Loucy (cell line): ENCODE measurements at regions not wholly inside any gene's neighbourhood (a gene's known extent, or its start where the extent isn't known, plus 50 kb on each side); places are given as distances from the start of the nearest gene placed in this dataset.
"Not testable (repeated sequence)": the region's sequence is repeated elsewhere in the genome, so short reads cannot be mapped to it uniquely, and the experiment has no call there.

Experiments used
- H2AFZ ChIP-seq: fragments of 200-600 bp; sonication (generic); 2 replicates; pipeline ENCODE4 v1.6.0; 2016; ENCODE audit warnings: antibody characterized with exemption, mild to moderate bottlenecking, low read length, moderate library complexity
- H3F3A ChIP-seq: fragments of 200-600 bp; 2 replicates; pipeline ENCODE4 v1.6.0; 2016; ENCODE audit warnings: antibody characterized with exemption, low read depth, mild to moderate bottlenecking
- H3K27me3 ChIP-seq: fragments of 200-600 bp; sonication (generic); 2 replicates; pipeline ENCODE4 v1.6.1; 2014; ENCODE audit warnings: low read length, mild to moderate bottlenecking; ENCODE audit not compliant: insufficient read depth, poor library complexity, severe bottlenecking
- H3K36me3 ChIP-seq: fragments of 200-600 bp; sonication (generic); 2 replicates; pipeline ENCODE4 v1.6.1; 2016; ENCODE audit warnings: low read length; ENCODE audit not compliant: insufficient read depth
- H3K4me1 ChIP-seq: fragments of 200-600 bp; sonication (generic); 2 replicates; pipeline ENCODE4 v1.5.1; 2014; ENCODE audit warnings: low read length, mild to moderate bottlenecking; ENCODE audit not compliant: insufficient read depth, poor library complexity, severe bottlenecking
- H3K4me2 ChIP-seq: fragments of 200-600 bp; sonication (generic); 2 replicates; pipeline ENCODE4 v1.6.0; 2014; ENCODE audit warnings: antibody characterized with exemption, low read length, low read depth, mild to moderate bottlenecking; ENCODE audit not compliant: poor library complexity, severe bottlenecking
- H3K4me3 ChIP-seq: fragments of 200-600 bp; sonication (generic); 2 replicates; pipeline ENCODE4 v1.5.1; 2014; ENCODE audit warnings: low read length, mild to moderate bottlenecking, mixed read lengths; ENCODE audit not compliant: poor library complexity, severe bottlenecking
- H3K79me2 ChIP-seq: fragments of 200-600 bp; sonication (generic); 2 replicates; pipeline ENCODE4 v1.6.1; 2014; ENCODE audit warnings: low read length; ENCODE audit not compliant: insufficient read depth
- H3K9ac ChIP-seq: fragments of 200-600 bp; sonication (generic); 2 replicates; pipeline ENCODE4 v1.6.0; 2014; ENCODE audit warnings: mild to moderate bottlenecking, low read depth, low read length, moderate library complexity; ENCODE audit not compliant: poor library complexity, severe bottlenecking
- H3K9me2 ChIP-seq: fragments of 200-600 bp; sonication (generic); replicated peaks from 2 replicates; pipeline ENCODE4 v1.6.1; 2016; ENCODE audit warnings: low read depth, low read length, mixed read lengths
- H3K9me3 ChIP-seq: fragments of 200-600 bp; sonication (generic); 2 replicates; pipeline ENCODE4 v1.6.1; 2014; ENCODE audit warnings: mild to moderate bottlenecking, antibody characterized with exemption, low read length, low read depth; ENCODE audit not compliant: insufficient read depth
- H4K20me1 ChIP-seq: fragments of 200-600 bp; sonication (generic); 2 replicates; pipeline ENCODE4 v1.6.0; 2014; ENCODE audit warnings: antibody characterized with exemption, low read length, mild to moderate bottlenecking; ENCODE audit not compliant: insufficient read depth, poor library complexity, severe bottlenecking
- EZH2phosphoT487 ChIP-seq: fragments of 200-600 bp; IDR thresholded peaks from 2 replicates; pipeline ENCODE4 v1.6.1; 2018; ENCODE audit warnings: antibody characterized with exemption, mild to moderate bottlenecking, moderate library complexity, borderline replicate concordance
- TF ChIP-seq, protein P1 (sequence below): fragments of 200-600 bp; sonication (generic); conservative IDR thresholded peaks from 2 replicates; pipeline ENCODE4 v1.5.1; 2014; ENCODE audit warnings: mild to moderate bottlenecking, antibody characterized with exemption, low read length

DNA sequence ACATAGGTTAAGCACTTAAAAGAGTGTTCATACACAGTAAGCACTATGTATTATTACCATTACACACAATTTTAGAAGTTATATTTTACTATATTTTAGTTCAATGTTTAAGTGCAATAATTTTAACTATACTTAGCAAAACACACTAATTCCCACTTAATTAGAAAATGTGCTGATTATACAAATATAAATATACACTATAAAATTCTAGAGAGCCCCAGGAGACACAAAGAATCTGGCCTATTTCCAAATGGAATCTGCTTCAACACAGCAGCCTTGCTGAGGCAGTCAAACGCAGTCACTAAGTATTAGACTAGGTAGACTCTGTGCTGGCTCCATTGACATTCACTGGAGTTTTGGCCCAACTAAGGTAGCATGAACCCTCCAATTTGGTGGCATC, 160.9 kb downstream of the CETN3 start:
- no peaks in the 10 kb centered on the region for H4K20me1 ChIP-seq
- no peak overlapping the region for H2AFZ ChIP-seq
- no peaks in the 10 kb centered on the region for H3K79me2 ChIP-seq
- no peaks in the 10 kb centered on the region for H3K9me2 ChIP-seq
- H3K4me3 ChIP-seq: no peak overlapping the region
- no peak overlapping the region for H3K9ac ChIP-seq
- TF ChIP-seq, protein P1, sequence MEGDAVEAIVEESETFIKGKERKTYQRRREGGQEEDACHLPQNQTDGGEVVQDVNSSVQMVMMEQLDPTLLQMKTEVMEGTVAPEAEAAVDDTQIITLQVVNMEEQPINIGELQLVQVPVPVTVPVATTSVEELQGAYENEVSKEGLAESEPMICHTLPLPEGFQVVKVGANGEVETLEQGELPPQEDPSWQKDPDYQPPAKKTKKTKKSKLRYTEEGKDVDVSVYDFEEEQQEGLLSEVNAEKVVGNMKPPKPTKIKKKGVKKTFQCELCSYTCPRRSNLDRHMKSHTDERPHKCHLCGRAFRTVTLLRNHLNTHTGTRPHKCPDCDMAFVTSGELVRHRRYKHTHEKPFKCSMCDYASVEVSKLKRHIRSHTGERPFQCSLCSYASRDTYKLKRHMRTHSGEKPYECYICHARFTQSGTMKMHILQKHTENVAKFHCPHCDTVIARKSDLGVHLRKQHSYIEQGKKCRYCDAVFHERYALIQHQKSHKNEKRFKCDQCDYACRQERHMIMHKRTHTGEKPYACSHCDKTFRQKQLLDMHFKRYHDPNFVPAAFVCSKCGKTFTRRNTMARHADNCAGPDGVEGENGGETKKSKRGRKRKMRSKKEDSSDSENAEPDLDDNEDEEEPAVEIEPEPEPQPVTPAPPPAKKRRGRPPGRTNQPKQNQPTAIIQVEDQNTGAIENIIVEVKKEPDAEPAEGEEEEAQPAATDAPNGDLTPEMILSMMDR: no peak
- no peak for TF ChIP-seq EZH2phosphoT487
- H3K4me2 ChIP-seq: no peak overlapping the region
- no peaks in the 10 kb centered on the region for H3K4me1 ChIP-seq
- no peaks in the 10 kb centered on the region for H3K27me3 ChIP-seq
- no peaks in the 10 kb centered on the region for H3K9me3 ChIP-seq
- no peaks in the 10 kb centered on the region for H3K36me3 ChIP-seq
- H3F3A ChIP-seq: no peaks in the 10 kb centered on the region

- H3F3A ChIP-seq, H3K9me3 ChIP-seq, H3K9ac ChIP-seq, H3K9me2 ChIP-seq, H2AFZ ChIP-seq, H3K4me2 ChIP-seq, H3K27me3 ChIP-seq, H3K4me3 ChIP-seq, H4K20me1 ChIP-seq, H3K79me2 ChIP-seq, H3K4me1 ChIP-seq, H3K36me3 ChIP-seq: not testable (repeated sequence)
These were observed 165.7 kb downstream of the CETN3 start for GRCh38 chr5:90243848-90244247.

DNA sequence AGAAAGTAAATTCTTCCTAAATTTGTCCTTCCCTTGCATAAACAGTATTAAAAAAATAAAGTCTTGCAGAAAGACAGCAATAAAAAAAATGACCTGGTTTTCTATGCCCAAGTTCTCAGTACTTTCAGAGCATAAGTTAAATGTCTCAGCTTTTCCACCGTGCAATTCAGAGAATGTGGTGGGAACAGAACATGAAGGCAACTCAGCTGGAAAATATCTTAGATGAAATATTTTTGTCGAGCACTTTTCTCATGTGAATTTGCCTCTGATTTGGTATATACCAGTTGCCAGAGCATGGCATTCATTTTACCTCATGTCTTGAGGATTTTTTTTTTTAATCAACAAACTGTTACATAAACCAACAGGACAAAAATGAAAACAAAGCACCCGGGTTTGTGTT, 176.1 kb downstream of the CETN3 start:
- Histone ChIP-seq H3K4me2 (no peak overlapping the region), H3K9me3 (no peaks in the 10 kb centered on the region), H2AFZ (no peak overlapping the region), H3F3A (no peaks in the 10 kb centered on the region), H3K36me3 (no peaks in the 10 kb centered on the region), H4K20me1 (no peaks in the 10 kb centered on the region), H3K27me3 (no peaks in the 10 kb centered on the region), H3K4me1 (no peaks in the 10 kb centered on the region), H3K9ac (no peak overlapping the region), H3K9me2 (no peaks in the 10 kb centered on the region), H3K79me2 (no peaks in the 10 kb centered on the region), H3K4me3 (no peak overlapping the region)
- TF ChIP-seq EZH2phosphoT487: no peak
- TF ChIP-seq, protein P1: no peak

DNA sequence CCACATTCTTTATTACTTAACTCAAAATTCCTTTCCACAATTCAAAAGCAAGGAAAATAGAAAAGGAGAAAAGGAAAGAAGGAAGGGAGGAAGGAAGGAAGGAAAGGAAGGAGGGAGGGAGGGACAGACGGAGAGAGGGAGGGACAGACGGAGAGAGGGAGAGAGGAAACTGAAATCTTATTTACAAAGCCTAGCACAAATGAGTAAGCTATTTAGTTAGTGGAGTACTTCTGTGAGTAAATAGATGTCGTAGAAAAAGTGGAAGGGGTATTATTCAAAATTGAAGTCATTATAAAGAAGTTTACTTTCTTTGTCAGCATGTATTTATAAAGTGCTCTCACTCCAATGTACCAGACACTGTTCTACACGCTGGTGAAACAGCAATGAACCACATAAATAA, 177.9 kb downstream of the CETN3 start:
- Histone ChIP-seq H3K9me3 (no peaks in the 10 kb centered on the region), H3K36me3 (no peaks in the 10 kb centered on the region), H3K9me2 (no peaks in the 10 kb centered on the region), H2AFZ (no peak overlapping the region), H3K4me1 (no peaks in the 10 kb centered on the region), H3K4me3 (no peak overlapping the region), H3K4me2 (no peak overlapping the region), H3K27me3 (no peaks in the 10 kb centered on the region), H4K20me1 (no peaks in the 10 kb centered on the region), H3F3A (no peaks in the 10 kb centered on the region), H3K79me2 (no peaks in the 10 kb centered on the region), H3K9ac (no peak overlapping the region)
- TF ChIP-seq, protein P1: no peak
- TF ChIP-seq EZH2phosphoT487: no peak
